HepG2 (cell line): ENCODE measurements at regions not wholly inside any gene's neighbourhood (a gene's known extent, or its start where the extent isn't known, plus 50 kb on each side); places are given as distances from the start of the nearest gene placed in this dataset.
A peak's percentile ranks its signal among the peaks of the same experiment; 100 is the strongest.

ENCODE experiments used
- ATAC-seq: fragments of 200-7000 bp; cut with Tn5 transposase; 3 replicates; pipeline ENCODE4 v1.9.1; 2020; ENCODE audit warnings: mild to moderate bottlenecking, moderate library complexity
- BruUV-seq: library from RNA; stranded (reverse); fragments of 400-500 nt; replicated peaks from 2 replicates; lab custom pipeline; 2021; lab: Mats Ljungman, UMichigan
- CTCF ChIA-PET: fragments of 300-600 bp; formaldehyde crosslinking; extraction: SDS; loops from one replicate; lab custom pipeline; 2021; ENCODE audit warnings: low total read pairs, inconsistent platforms, low intra/inter-chr PET ratio; lab: Yijun Ruan, JAX
- POLR2A ChIA-PET: fragments of 350-600 bp; sonication (Branson Sonifier 250); formaldehyde crosslinking; loops from one replicate; lab custom pipeline; 2020; ENCODE audit warnings: antibody characterized with exemption, inconsistent platforms; lab: Yijun Ruan, JAX
- DNase-seq: peaks from one replicate; pipeline ENCODE4 v3.0.0-alpha.2; 2015; ENCODE audit warnings: low spot score
- FAIRE-seq: peaks from 3 replicates; lab custom pipeline; 2011; peaks lifted over from hg19 to GRCh38; lab: Jason Lieb, UNC
- H2AFZ ChIP-seq: one replicate; pipeline ENCODE4 v1.6.1; 2011; ENCODE audit warnings: low read length, inconsistent platforms
- H3K27ac ChIP-seq: fragments of 300-600 bp; 3 replicates; pipeline ENCODE4 v1.8.0; 2011; ENCODE audit warnings: mixed run types, mild to moderate bottlenecking, mixed read lengths, low read length, inconsistent platforms; ENCODE audit not compliant: insufficient read depth; ENCODE audit errors: extremely low read length
- H3K27me3 ChIP-seq, 2 experiments: fragments of 200-600 bp in 1 of 2; 2 replicates in 1 of 2; 3 replicates in 1 of 2; pipeline versions ENCODE4 v1.6.0 to v1.8.0; 2011; ENCODE audit warnings: low read length in 2 of 2, mild to moderate bottlenecking in 2 of 2, moderate library complexity in 2 of 2, inconsistent platforms in 1 of 2; ENCODE audit not compliant: insufficient read depth in 2 of 2, control insufficient read depth in 1 of 2
- H3K36me3 ChIP-seq, 2 experiments: fragments of 200-600 bp in 1 of 2; replicated peaks in 1 of 2; 2 replicates in 1 of 2; 3 replicates in 1 of 2; pipeline versions ENCODE4 v1.5.1 to v1.8.0; 2011; ENCODE audit warnings: low read length in 2 of 2, inconsistent platforms in 1 of 2; ENCODE audit not compliant: insufficient read depth in 2 of 2, control insufficient read depth in 1 of 2
- H3K4me1 ChIP-seq: 2 replicates; pipeline ENCODE4 v1.5.1; 2012; ENCODE audit warnings: low read length, inconsistent platforms; ENCODE audit not compliant: insufficient read depth
- H3K4me2 ChIP-seq: 2 replicates; pipeline ENCODE4 v1.6.0; 2011; ENCODE audit warnings: low read depth, low read length, inconsistent platforms
- H3K4me3 ChIP-seq, 3 experiments: fragments of 200-600 bp in 1 of 3; sonication (generic), shearing (Covaris generic) in 1 of 3; replicated peaks in 1 of 3; 2 replicates each; pipeline ENCODE4 v1.5.1; 2011 to 2016; ENCODE audit warnings: low read length in 3 of 3, inconsistent platforms in 2 of 3, low read depth in 2 of 3, mild to moderate bottlenecking in 2 of 3, control low read depth in 1 of 3, mixed read lengths in 1 of 3; ENCODE audit not compliant: insufficient read depth in 1 of 3
- H3K79me2 ChIP-seq: one replicate; pipeline ENCODE4 v1.6.1; 2011; ENCODE audit warnings: low read length, inconsistent platforms; ENCODE audit not compliant: insufficient read depth
- H3K9ac ChIP-seq: 2 replicates; pipeline ENCODE4 v1.6.0; 2011; ENCODE audit warnings: mild to moderate bottlenecking, low read depth, low read length, inconsistent platforms; ENCODE audit not compliant: insufficient read depth
- H3K9me3 ChIP-seq: 2 replicates; pipeline ENCODE4 v1.5.1; 2012; ENCODE audit warnings: mild to moderate bottlenecking, low read length
- H4K20me1 ChIP-seq: 2 replicates; pipeline ENCODE4 v1.6.0; 2011; ENCODE audit warnings: inconsistent platforms, mild to moderate bottlenecking, low read length, moderate library complexity; ENCODE audit not compliant: insufficient read depth
- CEBPB ChIP-seq: IDR thresholded peaks from 2 replicates; pipeline ENCODE4 v1.6.1; 2011; ENCODE audit warnings: low read depth, low read length, improper control_type of control experiment, borderline replicate concordance
- HNRNPH1 ChIP-seq: fragments of 200-400 bp; formaldehyde crosslinking; optimal IDR thresholded peaks from 2 replicates; pipeline ENCODE3; 2017; ENCODE audit warnings: mild to moderate bottlenecking, low read depth, low read length
- MTF2 ChIP-seq: sonication (generic); formaldehyde crosslinking; IDR thresholded peaks from 2 replicates; pipeline ENCODE4 v1.5.0; 2020; ENCODE audit warnings: missing genetic modification reagents, borderline replicate concordance
- RFX1 ChIP-seq: fragments of 450-650 bp; IDR thresholded peaks from 2 replicates; pipeline ENCODE4 v1.6.1; 2017
- STAG1 ChIP-seq: sonication (generic); formaldehyde crosslinking; IDR thresholded peaks from 2 replicates; pipeline ENCODE4 v1.4.0; 2020; ENCODE audit warnings: missing genetic modification reagents
- ZNF12 ChIP-seq: sonication (generic); formaldehyde crosslinking; IDR thresholded peaks from 2 replicates; pipeline ENCODE4 v1.5.0; 2020; ENCODE audit warnings: missing genetic modification reagents
- ZSCAN29 ChIP-seq: sonication (generic); formaldehyde crosslinking; conservative IDR thresholded peaks from 2 replicates; pipeline ENCODE4 v1.4.0; 2020; ENCODE audit warnings: mild to moderate bottlenecking, missing genetic modification reagents
- WGBS: methylation state at CpG from one replicate; pipeline ENCODE4 v1.1.6; 2017; ENCODE audit warnings: low lambda C conversion rate; 5-methylcytosine and 5-hydroxymethylcytosine counted together
- in situ Hi-C: cut with HindIII; loops from 2 replicates; pipeline ENCODE4 v1.10.0; 2017; ENCODE audit warnings: low pct_unique_long_range_greater_than_20kb; ENCODE audit not compliant: extremely low pct_ligation_motif_present
- intact Hi-C: fragments of 100-400 bp; cut with micrococcal nuclease; formaldehyde crosslinking; loops from one replicate; pipeline ENCODE4 v1.10.0; 2022; ENCODE audit not compliant: unreplicated experiment
- TF ChIP-seq, protein P1 (sequence below): IDR thresholded peaks from 2 replicates; pipeline ENCODE4 v1.6.1; 2018; ENCODE audit warnings: missing genetic modification reagents, mild to moderate bottlenecking, missing compliant biosample characterization
- TF ChIP-seq, protein P2 (sequence below): IDR thresholded peaks from 2 replicates; pipeline ENCODE4 v1.6.1; 2016; ENCODE audit warnings: missing compliant biosample characterization, missing genetic modification reagents, borderline replicate concordance
- TF ChIP-seq, protein P3 (sequence below): sonication (generic); formaldehyde crosslinking; IDR thresholded peaks from 2 replicates; pipeline ENCODE4 v1.4.0; 2020; ENCODE audit warnings: missing genetic modification reagents
- TF ChIP-seq, protein P4 (sequence below): sonication (generic); formaldehyde crosslinking; IDR thresholded peaks from 2 replicates; pipeline ENCODE4 v1.5.1; 2020; ENCODE audit warnings: mild to moderate bottlenecking, missing genetic modification reagents, moderate library complexity

DNA sequence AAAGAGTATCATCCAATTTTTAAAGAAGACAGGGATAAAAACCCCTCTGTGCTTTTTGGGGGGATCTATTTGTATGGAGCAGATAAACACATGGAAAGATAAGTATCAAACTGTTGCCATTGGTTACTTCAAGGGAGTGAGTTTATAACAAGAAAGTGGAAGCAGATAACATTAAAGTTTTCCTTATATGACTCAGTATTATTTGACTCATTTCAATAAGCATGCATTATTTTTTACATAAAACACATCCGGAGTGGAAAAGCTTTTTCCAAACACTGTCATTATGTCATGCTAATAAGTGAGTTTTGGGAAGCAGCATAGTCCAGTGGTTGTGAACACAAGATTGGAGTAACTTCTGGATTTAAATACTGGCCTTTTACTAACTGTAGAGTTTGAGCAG, 452.2 kb downstream of the LTN1 start:
- TF ChIP-seq STAG1 (CRISPR knock-in tag) (no peak), RFX1 (no peak)
- TF ChIP-seq, protein P1, sequence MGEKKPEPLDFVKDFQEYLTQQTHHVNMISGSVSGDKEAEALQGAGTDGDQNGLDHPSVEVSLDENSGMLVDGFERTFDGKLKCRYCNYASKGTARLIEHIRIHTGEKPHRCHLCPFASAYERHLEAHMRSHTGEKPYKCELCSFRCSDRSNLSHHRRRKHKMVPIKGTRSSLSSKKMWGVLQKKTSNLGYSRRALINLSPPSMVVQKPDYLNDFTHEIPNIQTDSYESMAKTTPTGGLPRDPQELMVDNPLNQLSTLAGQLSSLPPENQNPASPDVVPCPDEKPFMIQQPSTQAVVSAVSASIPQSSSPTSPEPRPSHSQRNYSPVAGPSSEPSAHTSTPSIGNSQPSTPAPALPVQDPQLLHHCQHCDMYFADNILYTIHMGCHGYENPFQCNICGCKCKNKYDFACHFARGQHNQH (CRISPR knock-in tag) = no peak
- TF ChIP-seq, protein P2, sequence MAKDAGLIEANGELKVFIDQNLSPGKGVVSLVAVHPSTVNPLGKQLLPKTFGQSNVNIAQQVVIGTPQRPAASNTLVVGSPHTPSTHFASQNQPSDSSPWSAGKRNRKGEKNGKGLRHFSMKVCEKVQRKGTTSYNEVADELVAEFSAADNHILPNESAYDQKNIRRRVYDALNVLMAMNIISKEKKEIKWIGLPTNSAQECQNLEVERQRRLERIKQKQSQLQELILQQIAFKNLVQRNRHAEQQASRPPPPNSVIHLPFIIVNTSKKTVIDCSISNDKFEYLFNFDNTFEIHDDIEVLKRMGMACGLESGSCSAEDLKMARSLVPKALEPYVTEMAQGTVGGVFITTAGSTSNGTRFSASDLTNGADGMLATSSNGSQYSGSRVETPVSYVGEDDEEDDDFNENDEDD (CRISPR knock-in tag) = no peak
- ChIA-PET CTCF (no interaction called here), POLR2A (no interaction called here)
- Histone ChIP-seq H3K4me2 (no peak overlapping the region), H2AFZ (no peak overlapping the region), H3K27ac (no peak overlapping the region), H3K79me2 (no peaks in the 10 kb centered on the region), H3K4me1 (no peaks in the 10 kb centered on the region), H3K9me3 (peaks cover 6% of the 10 kb centered on the region; the same call in 1 of the 2 replicates), H3K4me3 (no peak overlapping the region), H3K36me3 (no peaks in the 10 kb centered on the region), H3K27me3 (no peaks in the 10 kb centered on the region), H4K20me1 (no peaks in the 10 kb centered on the region), H3K9ac (no peak overlapping the region)
- WGBS = 89% methylated on average over 1 of the region's 1 CpG
- no peak for ATAC-seq
- intact Hi-C loops (no loop called here), in situ Hi-C loops (no loop called here)
- no peak for FAIRE-seq
- no peak for DNase-seq
- no TSS peak for BruUV-seq

DNA sequence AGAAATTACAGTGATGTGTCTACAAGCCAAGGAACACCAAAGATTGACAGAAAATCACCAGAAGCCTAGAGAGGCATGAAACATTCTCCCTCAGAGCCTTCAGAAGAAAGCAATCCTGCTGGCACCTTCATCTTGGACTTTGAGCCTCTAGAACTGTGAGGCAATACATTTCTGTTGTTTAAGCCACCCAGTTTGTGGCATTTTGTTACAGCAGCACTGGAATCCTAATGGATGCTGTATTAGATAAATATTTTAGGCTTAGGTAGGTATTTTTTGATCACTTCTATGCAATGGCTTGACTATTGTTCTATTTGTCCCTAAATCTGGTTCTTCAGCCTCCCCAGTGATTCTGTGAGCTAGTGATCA, 453.1 kb downstream of the LTN1 start:
- intact Hi-C loops (no loop called here), in situ Hi-C loops (no loop called here)
- POLR2A ChIA-PET = no interaction called here
- Histone ChIP-seq H3K36me3 (no peaks in the 10 kb centered on the region), H3K4me2 (no peak overlapping the region), H3K9ac (no peak overlapping the region), H3K9me3 (no peaks in the 10 kb centered on the region), H2AFZ (no peak overlapping the region), H3K27ac (no peak overlapping the region), H4K20me1 (no peaks in the 10 kb centered on the region), H3K4me1 (no peaks in the 10 kb centered on the region), H3K4me3 (no peak overlapping the region), H3K79me2 (no peaks in the 10 kb centered on the region), H3K27me3 (no peaks in the 10 kb centered on the region)
- no peak for DNase-seq
- CTCF ChIA-PET = no interaction called here
- FAIRE-seq = no peak
- ATAC-seq = no peak
- no TSS peak for BruUV-seq
- TF ChIP-seq ZSCAN29 (no peak), MTF2 (CRISPR knock-in tag) (no peak), HNRNPH1 (no peak), CEBPB (0 out of 2 replicates have a peak, but pooled peaks have one; percentile 15), ZNF12 (CRISPR knock-in tag) (peak; percentile 93)
- TF ChIP-seq, protein P3, sequence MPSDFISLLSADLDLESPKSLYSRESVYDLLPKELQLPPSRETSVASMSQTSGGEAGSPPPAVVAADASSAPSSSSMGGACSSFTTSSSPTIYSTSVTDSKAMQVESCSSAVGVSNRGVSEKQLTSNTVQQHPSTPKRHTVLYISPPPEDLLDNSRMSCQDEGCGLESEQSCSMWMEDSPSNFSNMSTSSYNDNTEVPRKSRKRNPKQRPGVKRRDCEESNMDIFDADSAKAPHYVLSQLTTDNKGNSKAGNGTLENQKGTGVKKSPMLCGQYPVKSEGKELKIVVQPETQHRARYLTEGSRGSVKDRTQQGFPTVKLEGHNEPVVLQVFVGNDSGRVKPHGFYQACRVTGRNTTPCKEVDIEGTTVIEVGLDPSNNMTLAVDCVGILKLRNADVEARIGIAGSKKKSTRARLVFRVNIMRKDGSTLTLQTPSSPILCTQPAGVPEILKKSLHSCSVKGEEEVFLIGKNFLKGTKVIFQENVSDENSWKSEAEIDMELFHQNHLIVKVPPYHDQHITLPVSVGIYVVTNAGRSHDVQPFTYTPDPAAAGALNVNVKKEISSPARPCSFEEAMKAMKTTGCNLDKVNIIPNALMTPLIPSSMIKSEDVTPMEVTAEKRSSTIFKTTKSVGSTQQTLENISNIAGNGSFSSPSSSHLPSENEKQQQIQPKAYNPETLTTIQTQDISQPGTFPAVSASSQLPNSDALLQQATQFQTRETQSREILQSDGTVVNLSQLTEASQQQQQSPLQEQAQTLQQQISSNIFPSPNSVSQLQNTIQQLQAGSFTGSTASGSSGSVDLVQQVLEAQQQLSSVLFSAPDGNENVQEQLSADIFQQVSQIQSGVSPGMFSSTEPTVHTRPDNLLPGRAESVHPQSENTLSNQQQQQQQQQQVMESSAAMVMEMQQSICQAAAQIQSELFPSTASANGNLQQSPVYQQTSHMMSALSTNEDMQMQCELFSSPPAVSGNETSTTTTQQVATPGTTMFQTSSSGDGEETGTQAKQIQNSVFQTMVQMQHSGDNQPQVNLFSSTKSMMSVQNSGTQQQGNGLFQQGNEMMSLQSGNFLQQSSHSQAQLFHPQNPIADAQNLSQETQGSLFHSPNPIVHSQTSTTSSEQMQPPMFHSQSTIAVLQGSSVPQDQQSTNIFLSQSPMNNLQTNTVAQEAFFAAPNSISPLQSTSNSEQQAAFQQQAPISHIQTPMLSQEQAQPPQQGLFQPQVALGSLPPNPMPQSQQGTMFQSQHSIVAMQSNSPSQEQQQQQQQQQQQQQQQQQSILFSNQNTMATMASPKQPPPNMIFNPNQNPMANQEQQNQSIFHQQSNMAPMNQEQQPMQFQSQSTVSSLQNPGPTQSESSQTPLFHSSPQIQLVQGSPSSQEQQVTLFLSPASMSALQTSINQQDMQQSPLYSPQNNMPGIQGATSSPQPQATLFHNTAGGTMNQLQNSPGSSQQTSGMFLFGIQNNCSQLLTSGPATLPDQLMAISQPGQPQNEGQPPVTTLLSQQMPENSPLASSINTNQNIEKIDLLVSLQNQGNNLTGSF (CRISPR knock-in tag) = no peak
- TF ChIP-seq, protein P4, sequence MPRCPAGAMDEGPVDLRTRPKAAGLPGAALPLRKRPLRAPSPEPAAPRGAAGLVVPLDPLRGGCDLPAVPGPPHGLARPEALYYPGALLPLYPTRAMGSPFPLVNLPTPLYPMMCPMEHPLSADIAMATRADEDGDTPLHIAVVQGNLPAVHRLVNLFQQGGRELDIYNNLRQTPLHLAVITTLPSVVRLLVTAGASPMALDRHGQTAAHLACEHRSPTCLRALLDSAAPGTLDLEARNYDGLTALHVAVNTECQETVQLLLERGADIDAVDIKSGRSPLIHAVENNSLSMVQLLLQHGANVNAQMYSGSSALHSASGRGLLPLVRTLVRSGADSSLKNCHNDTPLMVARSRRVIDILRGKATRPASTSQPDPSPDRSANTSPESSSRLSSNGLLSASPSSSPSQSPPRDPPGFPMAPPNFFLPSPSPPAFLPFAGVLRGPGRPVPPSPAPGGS (CRISPR knock-in tag) = no peak
